SK-N-SH treated with all-trans-retinoic acid at 6 μM for 48 hours (cell line): ENCODE measurements at regions not wholly inside any gene's neighbourhood (a gene's known extent, or its start where the extent isn't known, plus 50 kb on each side); places are given as distances from the start of the nearest gene placed in this dataset.

Experiments used
- BACH2 ChIP-seq: fragments of 250-450 bp; sonication (Bioruptor Pico); IDR thresholded peaks from 2 replicates; pipeline ENCODE4 v1.9.0; 2021; ENCODE audit warnings: mild to moderate bottlenecking, borderline replicate concordance
- CREB5 ChIP-seq: fragments of 250-450 bp; sonication (Bioruptor Pico); IDR thresholded peaks from 2 replicates; pipeline ENCODE4 v1.5.1; 2020; ENCODE audit warnings: low read depth, mild to moderate bottlenecking, moderate library complexity
- ESRRG ChIP-seq: fragments of 250-450 bp; sonication (Bioruptor Pico); IDR thresholded peaks from 2 replicates; pipeline ENCODE4 v1.6.1; 2021; ENCODE audit warnings: mild to moderate bottlenecking
- TOX ChIP-seq: fragments of 250-450 bp; sonication (Bioruptor Pico); IDR thresholded peaks from 2 replicates; pipeline ENCODE4 v1.8.0; 2021; ENCODE audit warnings: mild to moderate bottlenecking, moderate library complexity, borderline replicate concordance
- TF ChIP-seq, protein P1 (sequence below): fragments of 250-450 bp; sonication (Bioruptor Pico); IDR thresholded peaks from 2 replicates; pipeline ENCODE4 v1.5.0; 2020; ENCODE audit warnings: mild to moderate bottlenecking, moderate library complexity
- TF ChIP-seq, protein P2 (sequence below): fragments of 250-450 bp; sonication (Bioruptor Pico); IDR thresholded peaks from 2 replicates; pipeline ENCODE4 v1.8.0; 2020; ENCODE audit warnings: mild to moderate bottlenecking, moderate library complexity, borderline replicate concordance

DNA sequence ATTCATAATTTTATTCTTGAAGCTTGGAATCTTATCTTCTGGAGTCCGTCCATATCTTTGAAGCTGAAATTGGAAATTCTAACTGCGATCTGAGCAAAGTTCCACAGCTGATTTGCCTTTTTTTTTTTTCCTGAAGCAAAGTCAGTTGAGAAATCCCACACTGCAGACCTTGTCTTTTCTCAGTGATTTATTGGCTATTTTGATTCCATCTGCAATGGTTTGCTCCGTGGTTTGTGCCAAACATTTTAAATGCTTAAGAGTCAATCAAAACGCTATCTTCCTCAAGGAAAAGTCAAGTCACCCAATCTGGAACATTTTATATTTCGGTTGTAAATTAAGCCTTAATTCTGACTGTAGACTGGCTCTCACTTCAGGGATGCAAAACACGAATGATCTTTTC is 88.2 kb upstream of the GRIK1 start:
- TF ChIP-seq, protein P1, sequence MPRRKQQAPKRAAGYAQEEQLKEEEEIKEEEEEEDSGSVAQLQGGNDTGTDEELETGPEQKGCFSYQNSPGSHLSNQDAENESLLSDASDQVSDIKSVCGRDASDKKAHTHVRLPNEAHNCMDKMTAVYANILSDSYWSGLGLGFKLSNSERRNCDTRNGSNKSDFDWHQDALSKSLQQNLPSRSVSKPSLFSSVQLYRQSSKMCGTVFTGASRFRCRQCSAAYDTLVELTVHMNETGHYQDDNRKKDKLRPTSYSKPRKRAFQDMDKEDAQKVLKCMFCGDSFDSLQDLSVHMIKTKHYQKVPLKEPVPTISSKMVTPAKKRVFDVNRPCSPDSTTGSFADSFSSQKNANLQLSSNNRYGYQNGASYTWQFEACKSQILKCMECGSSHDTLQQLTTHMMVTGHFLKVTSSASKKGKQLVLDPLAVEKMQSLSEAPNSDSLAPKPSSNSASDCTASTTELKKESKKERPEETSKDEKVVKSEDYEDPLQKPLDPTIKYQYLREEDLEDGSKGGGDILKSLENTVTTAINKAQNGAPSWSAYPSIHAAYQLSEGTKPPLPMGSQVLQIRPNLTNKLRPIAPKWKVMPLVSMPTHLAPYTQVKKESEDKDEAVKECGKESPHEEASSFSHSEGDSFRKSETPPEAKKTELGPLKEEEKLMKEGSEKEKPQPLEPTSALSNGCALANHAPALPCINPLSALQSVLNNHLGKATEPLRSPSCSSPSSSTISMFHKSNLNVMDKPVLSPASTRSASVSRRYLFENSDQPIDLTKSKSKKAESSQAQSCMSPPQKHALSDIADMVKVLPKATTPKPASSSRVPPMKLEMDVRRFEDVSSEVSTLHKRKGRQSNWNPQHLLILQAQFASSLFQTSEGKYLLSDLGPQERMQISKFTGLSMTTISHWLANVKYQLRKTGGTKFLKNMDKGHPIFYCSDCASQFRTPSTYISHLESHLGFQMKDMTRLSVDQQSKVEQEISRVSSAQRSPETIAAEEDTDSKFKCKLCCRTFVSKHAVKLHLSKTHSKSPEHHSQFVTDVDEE (CRISPR knock-in tag), result no peak
- TF ChIP-seq CREB5 (CRISPR knock-in tag), result no peak
- TF ChIP-seq BACH2 (CRISPR knock-in tag), result no peak
- TF ChIP-seq TOX (CRISPR knock-in tag), result no peak
- TF ChIP-seq ESRRG (CRISPR knock-in tag), result no peak
- TF ChIP-seq, protein P2, sequence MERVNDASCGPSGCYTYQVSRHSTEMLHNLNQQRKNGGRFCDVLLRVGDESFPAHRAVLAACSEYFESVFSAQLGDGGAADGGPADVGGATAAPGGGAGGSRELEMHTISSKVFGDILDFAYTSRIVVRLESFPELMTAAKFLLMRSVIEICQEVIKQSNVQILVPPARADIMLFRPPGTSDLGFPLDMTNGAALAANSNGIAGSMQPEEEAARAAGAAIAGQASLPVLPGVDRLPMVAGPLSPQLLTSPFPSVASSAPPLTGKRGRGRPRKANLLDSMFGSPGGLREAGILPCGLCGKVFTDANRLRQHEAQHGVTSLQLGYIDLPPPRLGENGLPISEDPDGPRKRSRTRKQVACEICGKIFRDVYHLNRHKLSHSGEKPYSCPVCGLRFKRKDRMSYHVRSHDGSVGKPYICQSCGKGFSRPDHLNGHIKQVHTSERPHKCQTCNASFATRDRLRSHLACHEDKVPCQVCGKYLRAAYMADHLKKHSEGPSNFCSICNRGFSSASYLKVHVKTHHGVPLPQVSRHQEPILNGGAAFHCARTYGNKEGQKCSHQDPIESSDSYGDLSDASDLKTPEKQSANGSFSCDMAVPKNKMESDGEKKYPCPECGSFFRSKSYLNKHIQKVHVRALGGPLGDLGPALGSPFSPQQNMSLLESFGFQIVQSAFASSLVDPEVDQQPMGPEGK (CRISPR knock-in tag), result no peak
